ENCODE measurements at regions not wholly inside any gene's neighbourhood (a gene's known extent, or its start where the extent isn't known, plus 50 kb on each side); places are given as distances from the start of the nearest gene placed in this dataset.

DNA sequence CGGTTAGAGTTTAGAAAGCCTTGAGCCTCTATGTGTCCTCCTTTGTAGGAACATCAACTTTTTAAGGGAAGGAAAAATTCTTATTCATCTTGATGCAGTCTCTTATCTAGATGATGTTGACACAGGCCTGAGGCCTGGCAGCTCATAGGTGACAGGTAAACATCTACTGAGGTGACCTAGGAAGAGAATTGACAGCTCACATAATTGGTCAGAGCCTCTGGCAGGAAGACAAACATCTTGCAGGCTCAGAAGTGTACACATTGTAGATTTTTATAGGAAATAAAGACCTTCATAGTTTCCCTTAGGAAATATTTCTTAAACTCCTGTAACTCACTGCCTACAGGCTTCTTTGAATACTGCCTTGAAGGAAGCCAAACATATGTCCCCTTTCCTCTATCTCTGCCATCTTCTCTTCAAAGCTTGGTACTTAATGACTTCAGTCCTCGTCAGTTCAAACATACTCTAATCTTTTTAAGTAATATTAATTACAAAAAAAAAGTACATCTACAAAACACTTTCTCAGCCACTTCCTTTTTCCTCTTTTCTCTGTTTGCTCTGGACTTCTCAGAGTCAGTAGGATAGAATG, 341.3 kb downstream of the TBL1XR1 start:
- DNase-seq (ENCODE audit: insufficient read length, low spot score) (no peak), FAIRE-seq (no peak)
- TF ChIP-seq, protein P1, sequence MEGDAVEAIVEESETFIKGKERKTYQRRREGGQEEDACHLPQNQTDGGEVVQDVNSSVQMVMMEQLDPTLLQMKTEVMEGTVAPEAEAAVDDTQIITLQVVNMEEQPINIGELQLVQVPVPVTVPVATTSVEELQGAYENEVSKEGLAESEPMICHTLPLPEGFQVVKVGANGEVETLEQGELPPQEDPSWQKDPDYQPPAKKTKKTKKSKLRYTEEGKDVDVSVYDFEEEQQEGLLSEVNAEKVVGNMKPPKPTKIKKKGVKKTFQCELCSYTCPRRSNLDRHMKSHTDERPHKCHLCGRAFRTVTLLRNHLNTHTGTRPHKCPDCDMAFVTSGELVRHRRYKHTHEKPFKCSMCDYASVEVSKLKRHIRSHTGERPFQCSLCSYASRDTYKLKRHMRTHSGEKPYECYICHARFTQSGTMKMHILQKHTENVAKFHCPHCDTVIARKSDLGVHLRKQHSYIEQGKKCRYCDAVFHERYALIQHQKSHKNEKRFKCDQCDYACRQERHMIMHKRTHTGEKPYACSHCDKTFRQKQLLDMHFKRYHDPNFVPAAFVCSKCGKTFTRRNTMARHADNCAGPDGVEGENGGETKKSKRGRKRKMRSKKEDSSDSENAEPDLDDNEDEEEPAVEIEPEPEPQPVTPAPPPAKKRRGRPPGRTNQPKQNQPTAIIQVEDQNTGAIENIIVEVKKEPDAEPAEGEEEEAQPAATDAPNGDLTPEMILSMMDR (IDR thresholded peaks at IDR 0.05; ENCODE audit: insufficient read depth, missing control alignments), result no peak

DNA sequence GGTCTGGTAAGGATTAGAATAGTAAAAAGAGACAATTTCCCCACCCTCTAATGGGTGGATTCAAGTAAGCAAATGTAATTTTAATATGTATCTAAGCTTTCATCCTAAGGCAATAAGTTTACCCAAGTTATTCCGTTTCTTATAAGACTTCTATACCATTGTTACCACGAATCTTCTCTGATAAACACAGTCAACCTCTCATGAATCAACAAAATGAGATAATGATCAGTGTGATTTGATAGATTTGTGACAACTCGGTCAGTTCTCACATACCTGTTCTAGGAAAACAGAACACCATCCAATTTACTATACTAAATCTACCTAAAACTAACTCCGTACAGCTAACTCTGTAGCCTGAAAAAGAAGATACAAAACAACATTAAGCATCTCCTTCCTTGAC, 342.1 kb downstream of the TBL1XR1 start:
- FAIRE-seq (no peak), DNase-seq (ENCODE audit: insufficient read length, low spot score) (no peak)
- TF ChIP-seq, protein P1 (IDR thresholded peaks at IDR 0.05; ENCODE audit: insufficient read depth, missing control alignments), result no peak

DNA sequence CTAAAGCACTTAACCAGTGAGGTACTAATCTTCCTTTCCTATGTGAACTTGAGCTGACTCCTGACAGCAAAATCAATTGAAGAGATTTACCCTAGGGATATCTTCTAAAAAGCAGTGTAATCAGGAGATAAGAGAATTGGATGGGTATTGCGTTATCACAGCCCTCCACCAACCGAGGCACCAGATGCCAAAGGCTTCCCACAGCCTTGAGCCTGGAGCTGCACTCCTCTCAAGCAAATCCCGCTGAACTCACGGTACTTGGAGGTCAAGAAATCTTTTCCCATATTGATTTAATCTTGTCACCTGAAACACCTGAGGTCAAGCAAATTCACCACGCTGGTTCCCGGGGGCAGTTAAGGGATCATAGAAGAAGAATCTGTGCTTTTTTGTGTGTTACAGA, 346.8 kb downstream of the TBL1XR1 start:
- no peak for DNase-seq (ENCODE audit: insufficient read length, low spot score)
- TF ChIP-seq, protein P1 (IDR thresholded peaks at IDR 0.05; ENCODE audit: insufficient read depth, missing control alignments), result no peak
- FAIRE-seq, result peak; percentile 81

DNA sequence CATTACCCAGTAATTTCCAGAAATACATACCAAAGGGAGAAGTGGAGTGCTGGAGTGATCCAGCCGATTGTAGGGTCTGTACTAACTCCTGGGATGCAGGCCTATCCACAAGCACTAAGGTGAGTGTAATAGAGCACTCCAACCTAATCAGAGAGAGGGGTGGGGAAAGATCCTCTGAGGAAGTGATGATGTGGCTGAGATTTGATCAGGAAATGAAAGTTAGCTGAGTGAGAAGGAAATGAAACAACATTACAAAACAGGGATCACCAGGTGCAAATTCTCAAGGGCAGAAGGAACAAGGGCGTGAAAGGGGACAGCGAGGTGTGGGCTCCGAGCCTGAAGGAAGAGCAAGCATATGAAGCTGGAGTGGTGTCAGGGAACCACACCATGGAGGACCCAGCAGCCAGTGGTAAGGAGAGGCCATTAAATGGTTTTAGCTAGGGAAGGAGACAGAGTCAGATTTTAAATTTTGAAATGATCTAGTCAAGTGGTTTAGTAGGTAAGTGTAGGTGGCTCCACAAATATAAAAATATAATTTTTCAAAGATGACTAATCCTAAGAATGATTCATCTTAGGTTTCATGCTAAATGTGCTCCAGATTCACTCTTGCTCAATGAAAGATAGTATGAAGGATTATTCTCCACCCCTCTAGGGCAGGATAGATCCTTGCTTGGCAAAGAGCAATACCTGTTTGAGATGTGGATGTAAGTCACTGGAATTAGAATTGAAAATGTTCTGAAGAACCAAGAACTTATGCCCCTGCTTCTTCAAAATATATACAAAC, 348.7 kb downstream of the TBL1XR1 start:
- FAIRE-seq (no peak), DNase-seq (ENCODE audit: insufficient read length, low spot score) (no peak)
- TF ChIP-seq, protein P1 (IDR thresholded peaks at IDR 0.05; ENCODE audit: insufficient read depth, missing control alignments), result no peak

DNA sequence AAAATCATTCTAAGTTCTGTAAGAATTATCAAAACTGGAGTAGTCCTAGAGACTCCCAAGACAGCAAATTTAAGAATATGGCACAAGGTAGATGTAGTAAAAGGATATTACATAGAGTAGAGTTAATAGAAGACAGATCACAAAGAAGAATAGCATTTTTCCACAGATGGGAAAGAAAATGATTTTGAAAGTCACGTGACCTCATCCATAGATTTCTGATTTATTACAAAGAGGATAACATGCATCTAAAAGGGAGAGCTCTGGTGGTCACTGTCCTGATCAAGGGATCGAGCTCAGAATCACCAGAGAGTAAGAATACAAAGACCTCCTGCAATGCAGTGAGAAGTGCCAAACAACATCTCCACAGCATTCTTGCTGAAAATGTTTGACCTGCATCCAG, 354.4 kb downstream of the TBL1XR1 start:
- TF ChIP-seq, protein P1 (IDR thresholded peaks at IDR 0.05; ENCODE audit: insufficient read depth, missing control alignments), result no peak
- DNase-seq (ENCODE audit: insufficient read length, low spot score) (no peak), FAIRE-seq (no peak)

DNA sequence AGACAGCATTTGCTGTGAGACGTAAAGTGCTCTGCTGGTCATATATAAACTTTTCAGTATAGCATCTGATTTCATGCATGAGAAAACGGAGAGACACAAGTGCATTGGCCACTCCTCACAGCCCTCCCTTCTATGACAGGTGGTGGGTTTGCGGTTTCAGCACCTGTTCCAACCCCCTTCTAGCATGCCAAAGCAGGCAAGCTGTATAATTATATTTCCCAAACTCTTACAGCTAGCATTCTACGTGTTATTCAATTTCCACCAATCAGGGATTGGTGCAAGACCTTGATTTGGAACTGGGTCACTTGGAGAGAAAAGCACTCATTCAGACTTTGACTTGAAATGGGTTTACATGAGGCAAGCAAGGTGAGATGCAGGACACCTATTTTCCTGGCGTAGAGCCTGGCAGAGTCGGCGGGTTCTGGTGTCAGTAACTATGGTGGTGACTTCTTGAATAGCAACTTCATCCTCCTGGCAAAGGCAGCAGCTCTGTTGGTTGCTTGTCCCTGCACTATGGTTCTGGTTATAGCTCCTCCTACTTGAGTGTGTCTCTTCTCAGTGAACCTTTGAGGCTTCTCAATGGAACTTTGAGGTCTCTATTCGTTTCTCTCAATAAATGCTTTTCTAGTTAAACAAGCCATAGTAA, 356.5 kb downstream of the TBL1XR1 start:
- TF ChIP-seq, protein P1 (IDR thresholded peaks at IDR 0.05; ENCODE audit: insufficient read depth, missing control alignments), result no peak
- FAIRE-seq, result no peak
- DNase-seq (ENCODE audit: insufficient read length, low spot score), result no peak

DNA sequence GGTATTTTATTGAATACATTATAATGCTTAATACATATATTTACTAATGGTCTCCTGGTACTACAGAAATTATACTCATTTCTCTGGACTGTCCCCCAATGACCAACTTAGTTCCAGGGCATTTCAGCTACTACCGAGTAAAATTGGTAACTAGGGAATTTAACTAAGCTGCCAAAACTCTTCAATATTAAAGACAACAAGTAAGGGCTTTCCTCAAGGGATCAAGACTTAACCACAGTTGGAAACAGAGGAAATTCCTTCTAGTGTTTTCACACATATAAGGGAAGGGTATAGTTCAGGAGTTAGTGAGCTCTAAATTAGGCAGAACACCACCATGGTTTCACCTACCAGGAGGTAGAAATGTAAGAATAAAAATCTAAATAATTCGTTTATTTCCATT, 357.4 kb downstream of the TBL1XR1 start:
- FAIRE-seq (no peak), DNase-seq (ENCODE audit: insufficient read length, low spot score) (no peak)
- TF ChIP-seq, protein P1 (IDR thresholded peaks at IDR 0.05; ENCODE audit: insufficient read depth, missing control alignments), result no peak

Data from D721Med (cell line).